Endothelial cell of umbilical vein (primary cell): ENCODE measurements at regions not wholly inside any gene's neighbourhood (a gene's known extent, or its start where the extent isn't known, plus 50 kb on each side); places are given as distances from the start of the nearest gene placed in this dataset.

Experiments
- BruUV-seq: library from RNA; stranded (reverse); fragments of 400-500 nt; replicated peaks from 2 replicates; lab custom pipeline; 2021; lab: Mats Ljungman, UMichigan
- CTCF ChIA-PET: fragments of 300-600, 350-600 bp; sonication (Branson Sonifier 250); formaldehyde crosslinking; loops from one replicate; lab custom pipeline; 2021; ENCODE audit warnings: antibody characterized with exemption, inconsistent platforms; lab: Charles Lee
- POLR2A ChIA-PET: fragments of 300-600, 350-600 bp; sonication (Branson Sonifier 250); formaldehyde crosslinking; loops from one replicate; lab custom pipeline; 2021; ENCODE audit warnings: antibody characterized with exemption, inconsistent platforms; lab: Charles Lee
- DNase-seq: peaks from one replicate; pipeline ENCODE4 v3.0.0-alpha.2; 2011; ENCODE audit warnings: low read depth, low spot score
- FAIRE-seq: peaks from 2 replicates; lab custom pipeline; 2011; peaks lifted over from hg19 to GRCh38; lab: Jason Lieb, UNC
- H2AFZ ChIP-seq: 2 replicates; pipeline ENCODE4 v1.6.0; 2012; ENCODE audit warnings: low read depth, low read length, control low read depth, inconsistent platforms
- H3K27ac ChIP-seq: 2 replicates; pipeline ENCODE4 v1.5.1; 2011; ENCODE audit warnings: low read depth, mild to moderate bottlenecking, control low read depth, low read length, moderate library complexity; ENCODE audit not compliant: insufficient read depth
- H3K27me3 ChIP-seq, 2 experiments: 2 replicates each; pipeline versions ENCODE4 v1.6.0 to v1.6.1; 2011; ENCODE audit warnings: low read length in 2 of 2, mixed read lengths in 1 of 2; ENCODE audit not compliant: control insufficient read depth in 2 of 2, insufficient read depth in 2 of 2
- H3K36me3 ChIP-seq, 2 experiments: 2 replicates in 1 of 2; 3 replicates in 1 of 2; pipeline ENCODE4 v1.5.1; 2011; ENCODE audit warnings: low read length in 2 of 2, mild to moderate bottlenecking in 1 of 2, moderate library complexity in 1 of 2; ENCODE audit not compliant: control insufficient read depth in 2 of 2, insufficient read depth in 2 of 2; ENCODE audit errors: extremely low read depth in 1 of 2
- H3K4me1 ChIP-seq: 3 replicates; pipeline ENCODE4 v1.5.1; 2011; ENCODE audit warnings: mild to moderate bottlenecking, low read length; ENCODE audit not compliant: control insufficient read depth, insufficient read depth; ENCODE audit errors: extremely low read depth
- H3K4me2 ChIP-seq: 2 replicates; pipeline ENCODE4 v1.6.1; 2011; ENCODE audit warnings: low read length, control low read depth, mixed read lengths; ENCODE audit not compliant: insufficient read depth
- H3K4me3 ChIP-seq, 3 experiments: fragments of 200-600 bp in 1 of 3; sonication (generic), shearing (Covaris generic) in 1 of 3; replicated peaks in 1 of 3; 2 replicates each; pipeline ENCODE4 v1.5.1; 2011 to 2016; ENCODE audit warnings: control low read depth in 3 of 3, low read length in 3 of 3, mild to moderate bottlenecking in 2 of 3, inconsistent platforms in 1 of 3, low read depth in 1 of 3, moderate library complexity in 1 of 3; ENCODE audit not compliant: insufficient read depth in 1 of 3
- H3K79me2 ChIP-seq: 2 replicates; pipeline ENCODE4 v1.6.0; 2012; ENCODE audit warnings: low read length, inconsistent platforms; ENCODE audit not compliant: control insufficient read depth, insufficient read depth
- H3K9ac ChIP-seq: replicated peaks from 2 replicates; pipeline ENCODE3; 2011; ENCODE audit warnings: low read length, control low read depth; ENCODE audit not compliant: insufficient read depth; ENCODE audit errors: extremely low read depth
- H3K9me1 ChIP-seq: replicated peaks from 3 replicates; pipeline ENCODE4 v1.6.0; 2011; ENCODE audit warnings: mild to moderate bottlenecking, low read length; ENCODE audit not compliant: control insufficient read depth, insufficient read depth; ENCODE audit errors: extremely low read depth
- H3K9me3 ChIP-seq: replicated peaks from 2 replicates; pipeline ENCODE4 v1.5.1; 2012; ENCODE audit warnings: low read length, inconsistent platforms; ENCODE audit not compliant: control insufficient read depth, insufficient read depth
- H4K20me1 ChIP-seq: replicated peaks from 2 replicates; pipeline ENCODE3; 2011; ENCODE audit warnings: mild to moderate bottlenecking, low read length; ENCODE audit not compliant: control insufficient read depth, insufficient read depth; ENCODE audit errors: extremely low read depth
- EZH2 ChIP-seq: IDR thresholded peaks from 2 replicates; pipeline ENCODE4 v1.6.1; 2012; ENCODE audit warnings: borderline replicate concordance, low read depth, mild to moderate bottlenecking, moderate library complexity, low read length, inconsistent platforms; ENCODE audit not compliant: severe bottlenecking
- GATA2 ChIP-seq: IDR thresholded peaks from 2 replicates; pipeline ENCODE4 v1.7.0; 2011; ENCODE audit warnings: low read depth, mild to moderate bottlenecking, moderate library complexity, mixed read lengths, low read length; ENCODE audit not compliant: insufficient read length, insufficient read depth
- JUN ChIP-seq: IDR thresholded peaks from 2 replicates; pipeline ENCODE4 v1.6.1; 2011; ENCODE audit warnings: borderline replicate concordance, low read depth; ENCODE audit not compliant: insufficient read length, insufficient read depth
- MYC ChIP-seq: IDR thresholded peaks from one replicate; pipeline ENCODE4 v1.6.1; 2011; ENCODE audit warnings: mild to moderate bottlenecking, low read depth, low read length
- POLR2A ChIP-seq: IDR thresholded peaks from 2 replicates; pipeline ENCODE4 v1.6.1; 2012; ENCODE audit warnings: low read depth, mild to moderate bottlenecking, control low read depth, low read length
- POLR2AphosphoS5 ChIP-seq: IDR thresholded peaks from 2 replicates; pipeline ENCODE4 v1.6.1; 2012; ENCODE audit warnings: low read depth, mild to moderate bottlenecking, control low read depth, low read length, moderate library complexity; ENCODE audit not compliant: insufficient read depth
- dilution Hi-C: fragments of 300-500 bp; cut with MboI; formaldehyde crosslinking; loops from one replicate; pipeline ENCODE4 v1.15.0; 2019; ENCODE audit warnings: low sequenced_read_pairs; ENCODE audit not compliant: extremely low pct_ligation_motif_present
- intact Hi-C: fragments of 100-400 bp; cut with micrococcal nuclease; formaldehyde crosslinking; loops from one replicate; pipeline ENCODE4 v1.10.0; 2022
- TF ChIP-seq, protein P1 (sequence below), 2 donors: IDR thresholded peaks; 1 replicate in 1 of 2; 2 replicates in 1 of 2; pipeline ENCODE4 v1.5.1; 2011; ENCODE audit warnings: low read length in 2 of 2, mild to moderate bottlenecking in 2 of 2, moderate library complexity in 2 of 2, control low read depth in 1 of 2, inconsistent platforms in 1 of 2, low read depth in 1 of 2; ENCODE audit not compliant: insufficient read depth in 1 of 2; ENCODE audit errors: extremely low read depth in 1 of 2
- TF ChIP-seq, protein P2 (sequence below): IDR thresholded peaks from 2 replicates; pipeline ENCODE4 v1.6.1; 2011; ENCODE audit not compliant: insufficient read depth, insufficient read length

DNA sequence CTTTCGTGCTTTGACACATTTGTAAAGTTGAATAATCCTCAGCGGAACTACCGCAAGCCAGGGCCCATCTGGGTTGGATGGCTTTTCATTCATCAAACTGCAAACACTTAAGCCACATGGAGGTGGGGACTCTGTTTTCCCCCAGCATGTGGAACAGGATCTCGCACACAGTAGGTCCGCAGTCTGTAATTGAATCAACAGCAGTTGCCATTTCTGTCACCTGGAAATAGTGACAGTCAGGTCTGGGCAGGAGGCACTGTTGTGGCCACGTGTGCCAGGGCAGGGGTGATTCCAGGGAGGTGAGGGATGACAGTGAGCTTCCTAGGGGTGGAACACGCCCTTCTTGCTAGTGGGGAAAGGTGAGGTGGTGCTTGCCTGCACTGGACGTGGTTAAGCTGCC lies 50.7 kb upstream of the ANO1 start:
- TF ChIP-seq GATA2 (no peak), EZH2 (no peak), POLR2AphosphoS5 (no peak), POLR2A (no peak), JUN (no peak), MYC (no peak)
- TF ChIP-seq, protein P1, sequence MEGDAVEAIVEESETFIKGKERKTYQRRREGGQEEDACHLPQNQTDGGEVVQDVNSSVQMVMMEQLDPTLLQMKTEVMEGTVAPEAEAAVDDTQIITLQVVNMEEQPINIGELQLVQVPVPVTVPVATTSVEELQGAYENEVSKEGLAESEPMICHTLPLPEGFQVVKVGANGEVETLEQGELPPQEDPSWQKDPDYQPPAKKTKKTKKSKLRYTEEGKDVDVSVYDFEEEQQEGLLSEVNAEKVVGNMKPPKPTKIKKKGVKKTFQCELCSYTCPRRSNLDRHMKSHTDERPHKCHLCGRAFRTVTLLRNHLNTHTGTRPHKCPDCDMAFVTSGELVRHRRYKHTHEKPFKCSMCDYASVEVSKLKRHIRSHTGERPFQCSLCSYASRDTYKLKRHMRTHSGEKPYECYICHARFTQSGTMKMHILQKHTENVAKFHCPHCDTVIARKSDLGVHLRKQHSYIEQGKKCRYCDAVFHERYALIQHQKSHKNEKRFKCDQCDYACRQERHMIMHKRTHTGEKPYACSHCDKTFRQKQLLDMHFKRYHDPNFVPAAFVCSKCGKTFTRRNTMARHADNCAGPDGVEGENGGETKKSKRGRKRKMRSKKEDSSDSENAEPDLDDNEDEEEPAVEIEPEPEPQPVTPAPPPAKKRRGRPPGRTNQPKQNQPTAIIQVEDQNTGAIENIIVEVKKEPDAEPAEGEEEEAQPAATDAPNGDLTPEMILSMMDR (IDR thresholded peaks at IDR 0.05; ENCODE audit: extremely low read depth in 1 of 2, insufficient read depth in 1 of 2, low read depth in 1 of 2, low read length in 2 of 2) = no peak
- TF ChIP-seq, protein P2, sequence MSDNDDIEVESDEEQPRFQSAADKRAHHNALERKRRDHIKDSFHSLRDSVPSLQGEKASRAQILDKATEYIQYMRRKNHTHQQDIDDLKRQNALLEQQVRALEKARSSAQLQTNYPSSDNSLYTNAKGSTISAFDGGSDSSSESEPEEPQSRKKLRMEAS = no peak
- Histone ChIP-seq H4K20me1 (no peaks in the 10 kb centered on the region), H3K4me1 (no peaks in the 10 kb centered on the region), H3K36me3 (no peaks in the 10 kb centered on the region), H2AFZ (no peak overlapping the region), H3K27me3 (no peaks in the 10 kb centered on the region), H3K79me2 (no peaks in the 10 kb centered on the region), H3K9me1 (no peaks in the 10 kb centered on the region), H3K4me2 (no peak overlapping the region), H3K9ac (no peak overlapping the region), H3K9me3 (no peaks in the 10 kb centered on the region), H3K27ac (no peak overlapping the region), H3K4me3 (no peak overlapping the region)
- dilution Hi-C loops (no loop called here), intact Hi-C loops (no loop called here)
- BruUV-seq = no TSS peak
- FAIRE-seq (no peak), DNase-seq (no peak)
- POLR2A ChIA-PET = no interaction called here
- CTCF ChIA-PET = no interaction called here
